Lung (tissue), 11 donors: ENCODE measurements at regions not wholly inside any gene's neighbourhood (a gene's known extent, or its start where the extent isn't known, plus 50 kb on each side); places are given as distances from the start of the nearest gene placed in this dataset.

Experiments used
- ATAC-seq: fragments of 200-7000 bp; cut with Tn5 transposase; one replicate; pipeline ENCODE4 v1.9.1; 2020; ENCODE audit warnings: moderate number of reproducible peaks; ENCODE audit not compliant: insufficient read depth, low FRiP score
- DNase-seq, 3 donors: peaks; one replicate each; pipeline ENCODE4 v3.0.0-alpha.2; 2013 to 2017
- H3K27ac ChIP-seq, 2 donors: one replicate each; pipeline ENCODE4 v1.5.1; 2013; ENCODE audit warnings: mild to moderate bottlenecking in 2 of 2, moderate library complexity in 2 of 2, control low read depth in 1 of 2, inconsistent platforms in 1 of 2, low read depth in 1 of 2, low read length in 1 of 2
- H3K27me3 ChIP-seq, 3 donors: one replicate each; pipeline ENCODE4 v1.5.1; 2013; ENCODE audit warnings: low read length in 2 of 3; ENCODE audit not compliant: control insufficient read depth in 3 of 3, insufficient read depth in 3 of 3
- H3K36me3 ChIP-seq, 4 donors: one replicate each; pipeline ENCODE4 v1.5.1; 2013; ENCODE audit warnings: low read length in 4 of 4, mild to moderate bottlenecking in 1 of 4, moderate library complexity in 1 of 4; ENCODE audit not compliant: control insufficient read depth in 4 of 4, insufficient read depth in 4 of 4
- H3K4me1 ChIP-seq, 5 donors: one replicate each; pipeline ENCODE4 v1.5.1; 2013; ENCODE audit warnings: low read length in 5 of 5, mild to moderate bottlenecking in 2 of 5, moderate library complexity in 1 of 5; ENCODE audit not compliant: control insufficient read depth in 5 of 5, insufficient read depth in 5 of 5
- H3K4me3 ChIP-seq: one replicate; pipeline ENCODE4 v1.5.1; 2013; ENCODE audit warnings: mild to moderate bottlenecking, control low read depth, moderate library complexity
- H3K9ac ChIP-seq, 2 donors: one replicate each; pipeline ENCODE4 v1.5.1; 2013; ENCODE audit warnings: low read length in 2 of 2, control low read depth in 1 of 2; ENCODE audit not compliant: insufficient read depth in 1 of 2
- H3K9me3 ChIP-seq, 4 donors: one replicate each; pipeline ENCODE4 v1.5.1; 2013; ENCODE audit warnings: low read length in 3 of 4, mild to moderate bottlenecking in 1 of 4, moderate library complexity in 1 of 4; ENCODE audit not compliant: control insufficient read depth in 4 of 4, insufficient read depth in 3 of 4
- WGBS, 2 donors: extraction: QIAGEN DNeasy Blood & Tissue Kit; methylation state at CpG; one replicate each; pipeline ENCODE4 v1.1.7; 2013; 5-methylcytosine and 5-hydroxymethylcytosine counted together
- TF ChIP-seq, protein P1 (sequence below): IDR thresholded peaks from 2 replicates; pipeline ENCODE4 v1.5.1; 2012; ENCODE audit warnings: mild to moderate bottlenecking; ENCODE audit errors: control extremely low read depth, extremely low read depth
- donor health status: control.
- donor health status: control.
- donor health status: Bipolar disorder and iron deficiency.
- donor health status: healthy.
- donor health status: DM: yes; HTN: yes; CAD: no.

DNA sequence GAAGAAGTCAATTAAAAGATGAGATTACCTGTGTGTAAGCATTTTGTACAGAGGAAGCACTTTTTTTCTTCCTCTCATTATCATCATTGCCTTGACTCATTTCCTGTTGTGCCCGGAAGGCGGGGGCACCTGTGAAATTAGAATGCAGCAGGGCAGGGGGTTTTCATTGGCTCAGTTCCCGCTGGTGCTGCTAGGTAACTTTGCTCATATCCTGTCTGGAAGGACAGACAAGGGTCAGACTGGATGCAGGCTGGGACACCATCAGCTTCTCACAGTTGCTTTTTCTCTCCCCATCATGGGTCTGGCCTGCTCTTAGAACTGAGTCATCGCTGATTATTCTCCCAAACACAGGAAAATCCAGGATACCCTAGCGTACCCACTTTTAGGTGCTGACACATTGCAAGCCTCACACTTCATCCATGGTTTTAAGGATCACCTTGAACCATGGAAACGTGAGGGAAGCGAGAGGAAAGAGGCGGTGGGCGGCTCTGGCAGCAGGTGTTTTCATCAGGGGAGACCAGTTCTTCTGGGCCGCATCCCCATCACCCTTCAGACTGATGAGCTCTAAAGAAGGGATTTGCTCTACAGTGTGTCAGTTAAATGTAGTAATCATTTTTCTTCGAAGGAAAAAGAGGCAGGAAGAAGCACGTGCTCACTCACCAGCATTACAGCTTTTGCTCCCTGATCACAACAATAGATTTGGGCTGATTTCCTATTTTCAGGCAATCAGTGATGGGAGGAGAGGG, 195.7 kb upstream of the SASH1 start:
- Histone ChIP-seq H3K9ac (no peak overlapping the region), H3K9me3 (no peaks in the 10 kb centered on the region), H3K27me3 (no peaks in the 10 kb centered on the region), H3K36me3 (no peaks in the 10 kb centered on the region), H3K27ac (no peak overlapping the region), H3K4me1 (no peaks in the 10 kb centered on the region), H3K4me3 (no peak overlapping the region)
- DNase-seq (peak in 1 of 3 donors; percentile 25), ATAC-seq (no peak)
- TF ChIP-seq, protein P1, sequence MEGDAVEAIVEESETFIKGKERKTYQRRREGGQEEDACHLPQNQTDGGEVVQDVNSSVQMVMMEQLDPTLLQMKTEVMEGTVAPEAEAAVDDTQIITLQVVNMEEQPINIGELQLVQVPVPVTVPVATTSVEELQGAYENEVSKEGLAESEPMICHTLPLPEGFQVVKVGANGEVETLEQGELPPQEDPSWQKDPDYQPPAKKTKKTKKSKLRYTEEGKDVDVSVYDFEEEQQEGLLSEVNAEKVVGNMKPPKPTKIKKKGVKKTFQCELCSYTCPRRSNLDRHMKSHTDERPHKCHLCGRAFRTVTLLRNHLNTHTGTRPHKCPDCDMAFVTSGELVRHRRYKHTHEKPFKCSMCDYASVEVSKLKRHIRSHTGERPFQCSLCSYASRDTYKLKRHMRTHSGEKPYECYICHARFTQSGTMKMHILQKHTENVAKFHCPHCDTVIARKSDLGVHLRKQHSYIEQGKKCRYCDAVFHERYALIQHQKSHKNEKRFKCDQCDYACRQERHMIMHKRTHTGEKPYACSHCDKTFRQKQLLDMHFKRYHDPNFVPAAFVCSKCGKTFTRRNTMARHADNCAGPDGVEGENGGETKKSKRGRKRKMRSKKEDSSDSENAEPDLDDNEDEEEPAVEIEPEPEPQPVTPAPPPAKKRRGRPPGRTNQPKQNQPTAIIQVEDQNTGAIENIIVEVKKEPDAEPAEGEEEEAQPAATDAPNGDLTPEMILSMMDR, result no peak
- WGBS, 2 donors, result 78 to 80% methylated on average over 12 of the region's 12 CpGs

DNA sequence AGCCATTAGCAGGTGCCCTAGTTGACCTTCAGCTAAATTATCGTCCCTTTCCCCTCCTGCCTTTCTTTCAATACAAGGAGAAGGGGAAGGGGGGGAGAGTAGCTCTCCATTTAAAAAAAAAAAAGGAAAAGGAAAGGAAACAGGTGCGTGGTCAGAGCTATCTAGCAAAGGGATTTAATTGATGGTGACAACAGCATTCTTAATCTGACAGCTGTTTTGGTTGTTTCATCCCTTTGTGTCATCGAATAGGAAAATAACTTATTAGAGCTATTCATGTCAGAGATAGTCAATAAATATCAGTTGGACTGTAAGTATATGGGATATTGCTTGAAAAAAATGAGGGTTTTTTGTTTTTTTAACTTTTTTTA, 195.2 kb upstream of the SASH1 start:
- no peak overlapping the region for H3K9ac ChIP-seq
- H3K4me1 ChIP-seq, result no peaks in the 10 kb centered on the region
- TF ChIP-seq, protein P1, result no peak
- WGBS, 2 donors, result 71 to 80% methylated on average over 3 of the region's 3 CpGs
- ATAC-seq, result no peak
- H3K27ac ChIP-seq, result no peak overlapping the region
- H3K27me3 ChIP-seq, result no peaks in the 10 kb centered on the region
- H3K4me3 ChIP-seq, result no peak overlapping the region
- H3K9me3 ChIP-seq, result no peaks in the 10 kb centered on the region
- DNase-seq, result no peak
- H3K36me3 ChIP-seq, result no peaks in the 10 kb centered on the region

DNA sequence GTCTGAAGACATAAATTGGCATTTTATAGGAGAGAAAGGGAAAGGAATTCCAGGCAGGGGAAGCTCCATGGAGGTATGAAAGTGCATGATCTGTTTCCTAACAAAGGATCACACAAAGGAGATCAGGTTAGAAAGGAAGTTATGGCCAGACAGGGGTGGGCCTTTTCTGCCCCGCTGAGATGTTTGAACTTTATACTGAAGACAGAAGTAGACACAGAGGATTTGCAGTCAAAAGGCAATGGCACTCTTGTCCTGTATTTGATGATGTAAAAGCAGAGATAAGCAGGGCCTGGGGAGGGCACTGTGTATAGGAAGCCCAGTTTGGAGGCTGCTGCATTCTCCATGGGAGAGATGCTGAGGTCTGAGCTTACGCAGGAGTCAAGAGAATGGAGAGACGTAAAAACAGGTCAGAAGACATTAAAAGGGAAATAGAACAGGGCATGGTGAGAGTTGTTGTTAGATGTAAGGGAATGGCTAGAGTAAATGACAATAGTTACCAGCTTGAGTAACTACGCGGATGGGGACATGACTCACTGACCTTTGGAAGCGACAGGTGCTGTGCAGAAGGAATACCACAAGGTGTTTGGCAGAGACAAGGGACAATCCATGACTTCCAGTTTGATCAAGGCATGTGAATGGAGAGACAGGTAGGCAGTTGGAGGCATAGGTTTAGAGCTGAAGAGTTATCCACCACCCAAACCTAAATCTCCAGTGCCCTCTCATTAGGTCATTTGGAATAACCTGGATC, 190.6 kb upstream of the SASH1 start:
- DNase-seq, result no peak
- ATAC-seq, result no peak
- Histone ChIP-seq H3K4me3 (no peak overlapping the region), H3K9ac (no peak overlapping the region), H3K36me3 (no peaks in the 10 kb centered on the region), H3K27me3 (no peaks in the 10 kb centered on the region), H3K4me1 (no peaks in the 10 kb centered on the region), H3K27ac (no peak overlapping the region), H3K9me3 (no peaks in the 10 kb centered on the region)
- 84 to 97% methylated on average over 6 of the region's 6 CpGs for WGBS, 2 donors
- TF ChIP-seq, protein P1, result no peak
